ENCODE measurements at regions not wholly inside any gene's neighbourhood (a gene's known extent, or its start where the extent isn't known, plus 50 kb on each side); places are given as distances from the start of the nearest gene placed in this dataset.

DNA sequence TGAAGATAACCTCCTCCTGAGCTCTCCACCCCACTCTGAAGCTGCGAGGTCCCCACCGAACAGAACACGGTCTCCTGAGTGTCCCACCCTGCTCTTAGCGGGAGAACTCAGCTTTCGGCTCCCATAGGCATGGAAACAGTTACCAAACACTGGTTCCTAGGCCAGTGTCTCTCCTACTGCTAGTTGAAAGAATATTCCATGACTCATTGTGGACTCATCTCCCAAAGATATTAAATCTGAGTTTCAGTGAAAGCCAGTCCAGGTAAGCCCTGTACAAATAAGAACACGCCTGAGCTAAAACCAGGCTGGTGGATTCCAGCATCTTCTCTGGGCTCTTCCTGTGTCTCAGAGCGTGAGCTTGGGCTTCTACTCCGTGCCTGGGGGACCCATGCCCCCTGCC, 107.5 kb upstream of the CLDN14 start:
- Histone ChIP-seq H2AFZ (ENCODE audit: low read length) (peak overlapping the region; percentile 64), H3K4me1 (ENCODE audit: insufficient read depth, low read length) (peaks cover 18% of the 10 kb centered on the region), H3F3A (ENCODE audit: low read length, unreplicated experiment) (no peaks in the 10 kb centered on the region), H3K4me2 (ENCODE audit: low read length) (peak overlapping the region; percentile 76), H3K36me3 (ENCODE audit: low read depth, low read length) (no peaks in the 10 kb centered on the region), H3K9me3 (ENCODE audit: low read length) (no peaks in the 10 kb centered on the region), H3K27ac (ENCODE audit: low read length) (peak overlapping the region; percentile 84), H4K20me1 (ENCODE audit: low read length) (no peaks in the 10 kb centered on the region), H3K4me3 (ENCODE audit: low read length) (peak overlapping the region; percentile 37; the same call in 1 of the 2 replicates), H3K9ac (ENCODE audit: low read length) (peak overlapping the region; percentile 61), H3K9me2 (replicated peaks; ENCODE audit: low read length) (no peaks in the 10 kb centered on the region), H3K79me2 (ENCODE audit: low read length) (no peaks in the 10 kb centered on the region), H3K27me3 (ENCODE audit: low read length) (no peaks in the 10 kb centered on the region)
- ChIA-PET CTCF (interaction anchor here (1.0 to 1.3 kb wide), 3 partner anchors 43 to 165 kb away, joined by 3 to 5 read pairs (median 3); no protein-coding TSS in a partner anchor), POLR2A (ENCODE audit: unreplicated experiment) (interaction anchor here (0.6 to 0.8 kb wide), 4 partner anchors 12 to 297 kb away, joined by 3 to 8 read pairs (median 4); no protein-coding TSS in a partner anchor)
- intact Hi-C loops (cut with micrococcal nuclease): loop anchor here (1.0 to 10.0 kb wide), 2 partner anchors 47 to 112 kb away; partner anchors contain the start of gene SIM2
- no peak for TF ChIP-seq EZH2phosphoT487 (IDR thresholded peaks at IDR 0.05; ENCODE audit: borderline replicate concordance, low read length)
- TF ChIP-seq EZH2 (IDR thresholded peaks at IDR 0.05; ENCODE audit: low read length, unreplicated experiment): no peak
- no peak for TF ChIP-seq CTCF (conservative IDR thresholded peaks at IDR 0.05; ENCODE audit: low read depth, low read length)
- ATAC-seq: peak; percentile 96
- DNase-seq: peak; percentile 95
- BruUV-seq (replicated peaks): no TSS peak

DNA sequence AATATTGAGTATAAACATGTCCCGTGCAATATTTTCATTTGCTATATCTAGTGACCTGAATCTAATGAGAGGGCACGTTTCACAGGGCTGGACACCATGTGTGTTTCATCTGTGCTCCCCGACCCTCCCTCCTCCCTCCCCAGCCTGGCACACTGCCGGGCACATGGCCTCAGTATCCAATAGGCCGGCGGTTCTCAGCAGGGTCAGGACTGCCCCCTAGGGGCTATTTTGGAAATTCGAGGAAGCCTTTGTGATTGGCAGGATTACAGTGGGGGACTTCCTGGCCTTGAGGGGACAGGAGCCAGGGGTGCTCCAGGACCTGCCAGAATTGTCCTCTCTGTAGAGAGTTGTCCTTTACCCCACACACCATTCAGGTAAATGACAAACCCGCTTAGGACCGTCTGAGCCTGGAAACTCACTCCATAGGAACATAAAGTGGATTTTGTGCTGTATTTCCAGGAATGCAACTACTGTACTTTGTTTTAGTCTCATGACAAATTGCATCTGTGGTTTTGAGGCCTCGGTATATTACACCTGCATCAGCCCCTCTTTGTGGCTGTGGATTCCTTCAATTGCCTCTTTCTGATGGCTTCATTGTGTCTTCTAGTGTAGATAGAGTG, 109.5 kb upstream of the SIM2 start:
- Histone ChIP-seq H3K27ac (ENCODE audit: low read length) (no peak overlapping the region), H2AFZ (ENCODE audit: low read length) (peak overlapping the region; percentile 43; the same call in 1 of the 2 replicates), H3K9me2 (replicated peaks; ENCODE audit: low read length) (no peaks in the 10 kb centered on the region), H3K9me3 (ENCODE audit: low read length) (no peaks in the 10 kb centered on the region), H3K79me2 (ENCODE audit: low read length) (no peaks in the 10 kb centered on the region), H3F3A (ENCODE audit: low read length, unreplicated experiment) (no peaks in the 10 kb centered on the region), H3K4me3 (ENCODE audit: low read length) (no peak overlapping the region), H3K4me1 (ENCODE audit: insufficient read depth, low read length) (peaks cover 18% of the 10 kb centered on the region), H3K4me2 (ENCODE audit: low read length) (no peak overlapping the region), H3K36me3 (ENCODE audit: low read depth, low read length) (no peaks in the 10 kb centered on the region), H4K20me1 (ENCODE audit: low read length) (no peaks in the 10 kb centered on the region), H3K9ac (ENCODE audit: low read length) (peak overlapping the region; percentile 36; the same call in 1 of the 2 replicates), H3K27me3 (ENCODE audit: low read length) (no peaks in the 10 kb centered on the region)
- no peak; the same call in 1 of the 2 replicates for ATAC-seq
- intact Hi-C loops (cut with micrococcal nuclease): loop anchor here (2.0 to 10.0 kb wide), 3 partner anchors 45 to 169 kb away; no protein-coding TSS in a partner anchor
- TF ChIP-seq EZH2phosphoT487 (IDR thresholded peaks at IDR 0.05; ENCODE audit: borderline replicate concordance, low read length): no peak
- TF ChIP-seq CTCF (conservative IDR thresholded peaks at IDR 0.05; ENCODE audit: low read depth, low read length): peak; percentile 87
- no peak for TF ChIP-seq EZH2 (IDR thresholded peaks at IDR 0.05; ENCODE audit: low read length, unreplicated experiment)
- BruUV-seq (replicated peaks): no TSS peak
- CTCF ChIA-PET: no interaction called here
- DNase-seq: peak; percentile 70
- POLR2A ChIA-PET (ENCODE audit: unreplicated experiment): no interaction called here

DNA sequence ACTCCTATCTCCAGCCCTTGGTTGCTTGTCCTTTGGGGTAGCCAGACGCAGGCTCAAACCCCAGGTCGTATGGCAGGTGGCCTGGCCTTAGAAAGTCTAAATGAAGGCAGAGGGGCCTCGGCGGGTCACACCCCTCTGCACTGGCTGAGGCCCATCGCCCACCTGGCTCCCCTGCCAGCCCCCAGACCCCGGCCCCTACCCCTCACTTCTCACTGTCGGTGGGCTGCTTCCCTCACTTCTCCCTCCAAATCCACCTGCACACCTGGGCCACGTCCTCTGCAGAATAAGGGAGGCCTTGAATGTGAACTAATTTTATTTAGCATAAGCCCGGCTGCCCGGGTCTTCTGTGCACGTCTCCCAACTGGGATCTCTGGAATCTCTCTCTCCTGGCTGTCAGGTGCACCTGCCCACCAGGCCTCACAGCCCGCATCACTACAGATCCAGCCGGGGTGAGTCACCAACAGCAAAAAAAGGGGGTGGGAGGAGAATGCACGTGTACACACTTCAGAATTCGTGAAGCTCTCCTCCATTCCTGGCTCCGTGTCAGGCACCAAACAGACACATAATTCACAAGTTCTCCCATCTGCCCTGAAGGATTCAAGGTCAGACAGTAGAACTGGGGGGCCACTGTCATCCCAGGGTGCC, 107.5 kb upstream of the SIM2 start:
- H3K9me3 ChIP-seq (ENCODE audit: low read length): no peaks in the 10 kb centered on the region
- H3K27me3 ChIP-seq (ENCODE audit: low read length): no peaks in the 10 kb centered on the region
- H3K79me2 ChIP-seq (ENCODE audit: low read length): no peaks in the 10 kb centered on the region
- no peaks in the 10 kb centered on the region for H4K20me1 ChIP-seq (ENCODE audit: low read length)
- no peak overlapping the region for H2AFZ ChIP-seq (ENCODE audit: low read length)
- no TSS peak for BruUV-seq (replicated peaks)
- intact Hi-C loops (cut with micrococcal nuclease): no loop called here
- no peak for ATAC-seq
- TF ChIP-seq EZH2 (IDR thresholded peaks at IDR 0.05; ENCODE audit: low read length, unreplicated experiment) (no peak), EZH2phosphoT487 (IDR thresholded peaks at IDR 0.05; ENCODE audit: borderline replicate concordance, low read length) (no peak), CTCF (conservative IDR thresholded peaks at IDR 0.05; ENCODE audit: low read depth, low read length) (no peak)
- ChIA-PET CTCF (no interaction called here), POLR2A (ENCODE audit: unreplicated experiment) (no interaction called here)
- no peak overlapping the region for H3K27ac ChIP-seq (ENCODE audit: low read length)
- no peaks in the 10 kb centered on the region for H3K9me2 ChIP-seq (replicated peaks; ENCODE audit: low read length)
- H3K9ac ChIP-seq (ENCODE audit: low read length): no peak overlapping the region
- H3K4me1 ChIP-seq (ENCODE audit: insufficient read depth, low read length): peaks cover 18% of the 10 kb centered on the region
- no peaks in the 10 kb centered on the region for H3K36me3 ChIP-seq (ENCODE audit: low read depth, low read length)
- no peak overlapping the region for H3K4me2 ChIP-seq (ENCODE audit: low read length)
- DNase-seq: peak; percentile 25
- no peaks in the 10 kb centered on the region for H3F3A ChIP-seq (ENCODE audit: low read length, unreplicated experiment)
- H3K4me3 ChIP-seq (ENCODE audit: low read length): no peak overlapping the region
